Activated CD8-positive, alpha-beta T cell treated with anti-CD3 and anti-CD28 coated beads for 36 hours (primary cell): ENCODE measurements at regions not wholly inside any gene's neighbourhood (a gene's known extent, or its start where the extent isn't known, plus 50 kb on each side); places are given as distances from the start of the nearest gene placed in this dataset.

Experiments used
- ATAC-seq: fragments of 200-7000 bp; cut with Tn5 transposase; one replicate; pipeline ENCODE4 v1.10.0; 2021; ENCODE audit warnings: mild to moderate bottlenecking, moderate library complexity
- CTCF ChIA-PET: fragments of 350-600 bp; sonication (Branson Sonifier 250); formaldehyde crosslinking; loops from one replicate; lab custom pipeline; 2021; ENCODE audit warnings: antibody characterized with exemption; lab: Charles Lee
- POLR2A ChIA-PET: fragments of 350-600 bp; sonication (Branson Sonifier 250); formaldehyde crosslinking; loops from one replicate; lab custom pipeline; 2021; ENCODE audit warnings: antibody characterized with exemption; lab: Charles Lee
- DNase-seq: peaks from one replicate; pipeline ENCODE4 v3.0.0-alpha.2; 2020
- H3K27ac Mint-ChIP-seq: one replicate; pipeline ENCODE4 v1.8.0; 2021; ENCODE audit warnings: mild to moderate bottlenecking, mixed read lengths
- H3K27me3 Mint-ChIP-seq: one replicate; pipeline ENCODE4 v1.8.0; 2021; ENCODE audit warnings: mixed read lengths
- H3K36me3 Mint-ChIP-seq: one replicate; pipeline ENCODE4 v1.8.0; 2021; ENCODE audit warnings: low read depth, mixed read lengths
- H3K4me1 Mint-ChIP-seq: one replicate; pipeline ENCODE4 v1.8.0; 2021; ENCODE audit warnings: low read depth, mixed read lengths
- H3K4me3 Mint-ChIP-seq: one replicate; pipeline ENCODE4 v1.8.0; 2021; ENCODE audit warnings: mild to moderate bottlenecking, moderate library complexity, mixed read lengths
- H3K9me3 Mint-ChIP-seq: one replicate; pipeline ENCODE4 v1.8.0; 2021; ENCODE audit warnings: mixed read lengths
- intact Hi-C: fragments of 100-400 bp; cut with micrococcal nuclease; formaldehyde crosslinking; loops from one replicate; pipeline ENCODE4 v1.10.0; 2022
- TF ChIP-seq, protein P1 (sequence below): fragments of 200-600 bp; IDR thresholded peaks from one replicate; pipeline ENCODE4 v1.8.0; 2022; ENCODE audit warnings: antibody characterized with exemption, mild to moderate bottlenecking

DNA sequence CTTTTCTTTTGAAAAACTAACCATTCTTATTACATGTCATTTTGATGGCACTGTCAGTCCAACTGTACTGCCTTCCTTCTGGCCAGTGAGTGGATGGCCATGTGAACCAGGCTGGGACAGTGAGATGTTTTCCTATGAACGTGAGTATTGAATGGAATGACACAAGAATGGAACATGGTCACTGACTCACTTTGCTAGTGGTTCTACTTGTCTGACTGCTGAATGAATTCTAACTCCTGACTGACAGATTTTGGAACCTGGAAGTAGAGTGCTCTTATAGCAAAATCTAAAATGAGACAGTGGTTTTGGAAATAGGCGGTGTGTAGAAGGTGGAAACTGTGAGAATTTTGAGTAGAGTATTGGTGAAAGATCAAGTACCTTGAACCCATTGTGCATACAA lies 606.9 kb upstream of the KCNMB2 start:
- no peaks in the 10 kb centered on the region for H3K27me3 Mint-ChIP-seq
- intact Hi-C loops = no loop called here
- no peaks in the 10 kb centered on the region for H3K9me3 Mint-ChIP-seq
- no peaks in the 10 kb centered on the region for H3K36me3 Mint-ChIP-seq
- ChIA-PET CTCF (no interaction called here), POLR2A (no interaction called here)
- no peak overlapping the region for H3K4me3 Mint-ChIP-seq
- ATAC-seq (no peak), DNase-seq (no peak)
- TF ChIP-seq, protein P1, sequence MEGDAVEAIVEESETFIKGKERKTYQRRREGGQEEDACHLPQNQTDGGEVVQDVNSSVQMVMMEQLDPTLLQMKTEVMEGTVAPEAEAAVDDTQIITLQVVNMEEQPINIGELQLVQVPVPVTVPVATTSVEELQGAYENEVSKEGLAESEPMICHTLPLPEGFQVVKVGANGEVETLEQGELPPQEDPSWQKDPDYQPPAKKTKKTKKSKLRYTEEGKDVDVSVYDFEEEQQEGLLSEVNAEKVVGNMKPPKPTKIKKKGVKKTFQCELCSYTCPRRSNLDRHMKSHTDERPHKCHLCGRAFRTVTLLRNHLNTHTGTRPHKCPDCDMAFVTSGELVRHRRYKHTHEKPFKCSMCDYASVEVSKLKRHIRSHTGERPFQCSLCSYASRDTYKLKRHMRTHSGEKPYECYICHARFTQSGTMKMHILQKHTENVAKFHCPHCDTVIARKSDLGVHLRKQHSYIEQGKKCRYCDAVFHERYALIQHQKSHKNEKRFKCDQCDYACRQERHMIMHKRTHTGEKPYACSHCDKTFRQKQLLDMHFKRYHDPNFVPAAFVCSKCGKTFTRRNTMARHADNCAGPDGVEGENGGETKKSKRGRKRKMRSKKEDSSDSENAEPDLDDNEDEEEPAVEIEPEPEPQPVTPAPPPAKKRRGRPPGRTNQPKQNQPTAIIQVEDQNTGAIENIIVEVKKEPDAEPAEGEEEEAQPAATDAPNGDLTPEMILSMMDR = no peak
- H3K27ac Mint-ChIP-seq = no peak overlapping the region
- H3K4me1 Mint-ChIP-seq = peaks cover 2% of the 10 kb centered on the region

DNA sequence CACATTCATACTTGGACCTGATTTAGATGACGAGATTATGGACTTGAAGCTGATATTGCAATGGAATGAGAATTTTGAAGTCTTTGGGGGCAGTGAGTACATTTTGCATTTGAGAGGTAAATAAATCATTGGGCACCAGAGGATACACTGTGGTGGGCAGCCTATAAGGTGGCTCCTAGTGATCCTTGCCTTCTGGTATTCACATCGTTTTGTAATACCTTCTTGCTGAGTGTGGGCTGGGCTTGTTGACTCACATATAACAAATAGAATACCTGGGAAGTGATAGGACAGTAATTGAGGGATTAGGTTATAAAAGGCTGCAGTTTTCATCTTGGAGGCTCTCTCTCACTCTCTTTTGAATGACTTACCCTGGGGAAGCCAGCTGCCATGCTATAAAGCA lies 605.5 kb upstream of the KCNMB2 start:
- no peaks in the 10 kb centered on the region for H3K27me3 Mint-ChIP-seq
- TF ChIP-seq, protein P1 = no peak
- ATAC-seq (no peak), DNase-seq (no peak)
- intact Hi-C loops = no loop called here
- no peaks in the 10 kb centered on the region for H3K9me3 Mint-ChIP-seq
- H3K27ac Mint-ChIP-seq = no peak overlapping the region
- ChIA-PET POLR2A (no interaction called here), CTCF (no interaction called here)
- H3K4me3 Mint-ChIP-seq = no peak overlapping the region
- peaks cover 2% of the 10 kb centered on the region for H3K4me1 Mint-ChIP-seq
- no peaks in the 10 kb centered on the region for H3K36me3 Mint-ChIP-seq

DNA sequence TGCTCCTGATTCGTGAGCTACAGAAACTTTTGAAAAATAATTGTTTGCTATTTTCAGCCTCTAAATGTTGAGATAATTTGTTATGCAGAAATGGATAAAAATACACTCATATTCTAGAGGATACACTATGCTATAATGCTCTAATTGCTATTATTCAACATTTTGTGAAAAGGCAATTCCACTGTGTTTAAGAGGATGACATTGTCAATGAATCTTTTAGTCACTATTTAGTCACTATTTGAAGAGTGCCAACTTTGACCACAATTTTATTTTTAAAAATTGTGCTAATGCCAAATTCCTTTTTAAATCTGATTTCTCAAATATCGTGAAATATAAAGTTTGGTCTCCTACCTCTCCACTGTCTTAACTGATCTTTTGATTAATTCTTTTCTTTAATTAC lies 604.9 kb upstream of the KCNMB2 start:
- Mint-ChIP-seq H3K9me3 (no peaks in the 10 kb centered on the region), H3K4me1 (peaks cover 2% of the 10 kb centered on the region), H3K4me3 (no peak overlapping the region), H3K27me3 (no peaks in the 10 kb centered on the region), H3K36me3 (no peaks in the 10 kb centered on the region), H3K27ac (no peak overlapping the region)
- intact Hi-C loops = no loop called here
- DNase-seq (no peak), ATAC-seq (no peak)
- TF ChIP-seq, protein P1 = no peak
- ChIA-PET POLR2A (no interaction called here), CTCF (interaction anchor here (0.8 kb wide), 1 partner anchor 11 kb away, joined by 3 read pairs; no protein-coding TSS in a partner anchor)

DNA sequence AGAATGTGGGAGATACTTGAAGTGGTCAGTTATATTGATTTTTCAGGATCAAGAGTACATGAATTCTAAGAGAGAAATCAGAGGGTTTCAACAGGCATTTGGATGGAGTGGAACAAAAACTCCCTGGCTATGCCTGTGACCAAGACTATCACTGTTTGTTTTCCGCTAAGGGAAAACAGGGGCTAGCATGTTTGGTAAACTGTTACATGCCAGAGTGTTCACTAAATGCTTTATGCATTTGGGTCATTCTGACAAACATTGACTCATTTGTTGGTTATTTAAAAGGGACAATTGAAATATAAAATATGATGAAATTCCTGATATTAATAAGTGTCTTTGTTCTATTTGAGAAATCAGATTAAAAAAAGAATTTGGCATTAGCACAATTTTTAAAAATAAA lies 603.9 kb upstream of the KCNMB2 start:
- Mint-ChIP-seq H3K36me3 (no peaks in the 10 kb centered on the region), H3K27ac (no peak overlapping the region), H3K4me3 (no peak overlapping the region), H3K27me3 (no peaks in the 10 kb centered on the region), H3K9me3 (no peaks in the 10 kb centered on the region), H3K4me1 (peaks cover 2% of the 10 kb centered on the region)
- TF ChIP-seq, protein P1 = no peak
- CTCF ChIA-PET = no interaction called here
- DNase-seq = no peak
- ATAC-seq = no peak
- POLR2A ChIA-PET = no interaction called here
- intact Hi-C loops = no loop called here

DNA sequence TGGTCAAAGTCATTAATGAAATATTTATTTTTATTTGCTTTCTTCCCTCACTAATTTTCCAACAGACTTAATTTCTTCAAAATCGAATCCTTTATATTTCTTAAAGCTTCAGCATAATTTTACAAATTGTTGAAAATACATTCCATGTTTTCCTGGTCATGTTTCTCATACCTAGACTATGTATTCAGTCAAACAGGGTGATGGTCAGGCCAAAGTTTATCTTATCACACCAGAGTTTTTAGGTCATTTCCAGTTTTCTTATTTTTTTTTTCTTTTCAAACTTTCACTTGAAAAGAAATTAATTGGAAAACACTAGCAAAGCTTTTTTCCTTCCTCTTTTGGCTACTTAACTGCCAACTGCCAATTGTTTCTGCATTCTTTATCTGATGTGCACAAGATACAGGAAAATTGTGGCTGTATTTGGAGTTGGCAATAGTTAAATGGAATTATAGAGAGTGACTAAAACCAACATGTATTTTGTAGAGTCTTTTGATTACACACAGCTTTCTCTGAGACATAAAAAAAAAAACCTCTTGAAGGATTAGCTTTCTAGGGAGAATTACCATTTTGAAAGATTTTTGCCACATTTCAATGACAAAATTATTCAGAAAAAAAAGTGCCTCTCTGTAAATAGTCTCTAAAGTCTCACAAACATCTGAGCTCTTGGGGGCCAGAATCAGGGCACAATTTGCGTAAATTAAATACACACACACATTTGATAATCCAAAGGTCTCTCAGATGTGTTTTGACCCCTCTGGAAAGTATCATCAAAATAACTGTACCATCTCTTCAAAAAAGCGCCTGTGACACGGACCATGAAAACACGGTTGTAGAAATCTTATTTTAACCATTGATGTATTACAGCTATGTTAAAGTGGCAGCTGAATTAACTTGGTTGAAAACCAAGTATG lies 603.2 kb upstream of the KCNMB2 start:
- TF ChIP-seq, protein P1 = no peak
- no peaks in the 10 kb centered on the region for H3K9me3 Mint-ChIP-seq
- CTCF ChIA-PET = no interaction called here
- no peak overlapping the region for H3K27ac Mint-ChIP-seq
- DNase-seq = no peak
- H3K4me3 Mint-ChIP-seq = no peak overlapping the region
- H3K4me1 Mint-ChIP-seq = peaks cover 2% of the 10 kb centered on the region
- intact Hi-C loops = no loop called here
- ATAC-seq = no peak
- H3K36me3 Mint-ChIP-seq = no peaks in the 10 kb centered on the region
- H3K27me3 Mint-ChIP-seq = no peaks in the 10 kb centered on the region
- POLR2A ChIA-PET = interaction anchor here (1.1 kb wide), 1 partner anchor 13 kb away, joined by 4 read pairs; no protein-coding TSS in a partner anchor
